GM19043 (cell line): ENCODE measurements at regions not wholly inside any gene's neighbourhood (a gene's known extent, or its start where the extent isn't known, plus 50 kb on each side); places are given as distances from the start of the nearest gene placed in this dataset.
"Not testable (repeated sequence)": the region's sequence is repeated elsewhere in the genome, so short reads cannot be mapped to it uniquely, and the experiment has no call there.

ENCODE experiments used
- ATAC-seq: cut with Tn5 transposase; IDR thresholded peaks from one replicate; pipeline ENCODE4 v1.9.1; 2021; ENCODE audit warnings: low read depth; ENCODE audit not compliant: unreplicated experiment

GRCh38 chr2:58436872-58437271 lies 195.7 kb upstream of the FANCL start:
- ATAC-seq: no peak

- ATAC-seq: no peak
Observed at GRCh38 chr2:58435246-58435645, 194.1 kb upstream of the FANCL start.

DNA sequence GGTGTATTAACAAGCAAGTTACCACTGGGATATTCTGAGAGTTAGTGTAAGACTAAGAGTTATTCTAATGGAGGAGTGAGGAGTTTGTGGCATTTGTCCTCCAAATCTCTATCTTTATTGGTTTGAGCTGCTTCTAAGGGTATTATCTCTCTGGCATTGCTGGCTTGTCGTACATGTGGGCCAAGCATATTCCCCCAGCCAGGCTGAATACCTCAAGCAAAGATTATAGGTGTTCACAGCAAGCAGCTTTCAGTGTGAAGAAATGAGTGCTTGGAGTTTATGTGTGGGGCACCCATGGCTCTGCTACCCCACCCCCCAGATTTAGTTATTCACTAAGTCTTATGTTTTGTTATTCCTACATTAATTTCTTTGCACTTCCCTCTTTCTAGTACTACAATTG lies 193.6 kb upstream of the FANCL start:
- no peak for ATAC-seq

DNA sequence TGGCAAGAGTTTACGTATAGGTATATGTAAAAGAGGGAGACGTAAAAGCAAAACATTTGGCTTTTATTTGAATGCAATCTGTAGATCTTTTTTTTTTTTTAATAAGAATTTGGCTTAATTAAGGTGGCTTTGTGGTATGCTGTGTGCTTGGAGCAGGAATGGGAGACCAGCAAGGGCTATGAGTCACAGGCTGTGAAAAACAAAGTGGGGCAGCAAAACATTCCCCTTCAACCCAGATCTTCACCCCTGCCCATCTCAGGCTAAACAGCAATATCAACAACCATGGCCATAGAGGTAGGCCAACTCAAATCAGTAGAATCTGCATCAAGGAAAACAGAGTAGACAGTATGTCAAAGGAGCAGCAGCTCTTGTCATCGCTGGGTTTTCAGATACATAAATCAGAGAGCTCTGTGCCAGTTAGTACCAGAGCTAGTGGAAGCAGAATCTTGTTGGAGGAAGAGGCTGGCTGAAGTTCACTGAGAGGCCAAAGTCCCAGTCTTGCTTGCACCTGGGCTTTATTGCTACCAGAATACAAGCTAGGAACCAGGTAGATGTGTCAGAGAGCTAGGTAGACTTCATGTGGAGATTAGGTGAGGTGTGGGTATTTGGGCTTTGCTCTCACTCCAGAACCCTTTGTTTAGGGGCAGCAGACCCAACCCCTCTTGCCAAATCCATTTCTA lies 191.5 kb upstream of the FANCL start:
- ATAC-seq: no peak

DNA sequence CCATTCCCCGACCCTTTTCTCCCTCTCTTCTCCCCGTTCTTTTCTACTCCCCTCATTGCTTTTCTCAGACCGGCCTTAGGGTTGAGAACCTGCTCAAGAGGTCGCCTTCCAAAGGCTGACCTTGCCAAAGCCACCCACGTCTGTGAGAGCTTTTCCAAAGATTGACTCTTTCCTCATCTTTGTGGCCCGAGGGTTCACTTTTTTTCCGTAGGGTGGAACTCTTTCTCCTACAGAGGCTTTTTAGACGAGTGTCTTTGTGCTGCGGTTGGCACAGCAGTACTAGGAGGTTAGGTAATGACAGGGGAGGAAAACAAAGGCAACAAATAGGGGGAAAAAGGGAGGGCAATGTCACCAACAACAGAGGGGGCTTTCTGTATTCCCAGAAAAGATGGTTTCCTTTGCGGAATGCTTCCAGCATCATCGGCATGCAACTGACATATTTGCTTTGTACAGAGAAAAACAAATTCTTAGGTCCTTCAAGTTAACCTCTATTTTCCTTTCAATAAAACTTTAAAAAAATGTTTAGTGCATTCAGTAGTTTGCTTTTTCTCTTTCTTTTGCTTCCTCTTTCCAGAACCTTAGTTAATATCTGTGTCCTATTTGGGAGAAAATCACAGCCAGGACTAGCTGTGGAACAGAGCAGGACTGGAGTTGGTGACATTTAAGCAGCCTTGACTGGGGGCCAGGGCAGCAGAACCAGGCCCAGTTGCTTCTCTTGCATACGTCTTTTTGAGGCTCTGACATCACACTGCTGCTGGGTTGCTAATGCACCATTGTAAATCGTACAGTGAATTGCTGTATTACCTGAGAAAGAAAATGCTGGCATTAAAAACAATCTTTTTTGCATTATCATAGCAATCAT lies 188.1 kb upstream of the FANCL start:
- no peak for ATAC-seq

DNA sequence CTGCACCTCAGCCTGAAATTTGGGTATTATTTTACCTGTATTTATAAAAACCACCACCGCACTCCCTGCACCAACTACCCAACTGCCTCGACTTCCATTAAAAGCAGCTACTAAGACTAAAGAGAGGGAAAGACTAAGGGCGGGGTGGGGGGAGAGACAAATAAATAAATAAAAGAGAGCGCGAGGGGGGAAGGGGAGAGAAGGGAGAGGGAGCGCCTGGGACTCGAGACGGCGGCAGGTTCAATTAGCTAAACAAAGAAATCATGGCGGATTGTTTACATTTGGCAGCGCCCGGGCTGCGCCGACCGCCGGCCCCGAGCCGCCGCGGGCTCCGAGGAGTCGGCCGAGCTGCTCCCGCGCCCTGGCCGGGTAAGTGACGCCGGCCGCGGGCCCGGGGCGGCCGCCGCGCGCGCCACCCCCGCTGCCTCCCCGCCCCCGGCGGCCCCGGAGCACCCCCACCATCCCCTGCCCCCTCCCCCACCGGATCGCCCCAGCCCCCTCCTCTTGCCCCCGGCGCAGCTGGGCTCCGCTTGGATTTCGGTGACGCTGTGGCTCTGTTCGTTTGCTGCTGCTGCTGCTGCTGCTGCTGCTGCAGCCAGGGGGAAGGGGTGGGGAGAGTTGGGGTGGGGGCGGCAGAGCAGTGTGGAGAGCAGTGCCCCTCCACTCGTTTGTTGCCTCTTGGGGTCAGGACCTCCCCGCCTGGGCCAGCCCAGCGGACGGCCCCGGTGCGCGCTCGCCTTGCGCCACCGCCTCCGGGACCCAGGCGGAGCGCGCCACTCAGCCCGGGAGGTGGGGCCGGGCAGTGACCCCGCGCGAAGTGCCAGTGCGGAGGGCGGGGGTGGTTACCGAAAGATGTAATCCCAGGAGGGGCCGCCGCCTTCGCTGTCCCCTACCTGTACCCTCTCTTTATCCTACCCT lies 187.2 kb upstream of the FANCL start:
- ATAC-seq: no peak

DNA sequence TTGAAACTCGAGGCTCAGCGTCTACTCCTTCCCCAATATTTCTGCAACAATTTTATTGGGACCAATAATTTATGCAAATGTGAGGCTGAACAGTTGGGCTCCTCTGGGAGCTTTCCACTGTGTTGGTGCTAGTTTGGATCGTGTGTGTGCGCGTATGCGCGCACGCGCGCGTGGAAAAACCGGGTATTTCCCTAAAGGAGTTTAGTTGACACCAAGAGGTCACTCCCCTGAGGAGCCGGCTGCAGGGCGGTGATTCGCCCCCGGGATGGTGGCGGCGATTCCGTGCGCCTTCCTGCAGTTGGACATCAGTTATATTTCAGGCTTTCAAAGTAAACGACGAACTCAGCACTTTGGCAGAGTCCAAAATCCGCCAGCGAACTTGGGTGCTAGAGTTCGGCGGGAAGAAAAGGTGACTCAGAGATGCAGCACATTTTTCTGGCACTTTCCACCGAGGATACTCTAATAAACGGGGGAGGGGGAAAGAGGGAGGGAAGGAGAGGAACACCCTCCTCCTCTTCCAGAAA lies 186.5 kb upstream of the FANCL start:
- no peak for ATAC-seq

DNA sequence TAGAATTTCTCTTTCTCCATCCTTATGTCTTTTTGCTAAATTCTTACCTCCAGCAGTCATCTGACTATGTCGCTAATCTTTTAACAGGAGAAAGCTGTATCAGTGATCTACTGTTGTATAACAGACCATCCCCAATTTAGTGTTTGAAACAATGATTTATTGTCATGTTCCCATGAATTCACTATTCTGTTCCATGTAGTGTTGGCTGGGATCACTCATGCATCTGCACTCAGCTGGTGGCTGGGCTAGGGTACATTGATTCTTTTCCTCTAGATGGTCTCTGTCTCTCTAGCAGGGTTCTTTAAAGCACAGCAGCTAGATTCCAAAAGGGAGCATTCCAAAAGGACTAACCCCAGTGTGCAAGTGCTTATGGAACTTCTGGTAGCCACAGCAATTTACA lies 184.2 kb upstream of the FANCL start:
- ATAC-seq: no peak

DNA sequence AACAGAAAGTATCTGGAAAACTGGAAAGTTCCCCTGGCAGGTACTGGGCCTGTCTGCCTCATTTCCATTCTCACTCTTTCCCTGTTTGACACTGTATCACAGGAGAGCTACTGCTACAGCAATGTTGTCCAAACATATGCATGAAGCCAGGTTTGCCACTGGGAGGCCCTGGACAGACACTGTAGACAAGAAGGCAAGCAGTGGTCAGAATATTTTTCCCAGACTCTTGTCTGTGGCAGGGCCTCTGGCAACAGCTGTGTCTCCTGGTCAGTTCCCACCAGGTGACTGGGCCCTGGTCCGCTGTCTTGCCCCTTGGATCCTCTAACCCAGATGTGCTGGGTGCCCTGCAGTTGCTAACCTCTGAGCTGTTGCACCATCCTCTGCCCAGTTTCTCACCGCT lies 178.9 kb upstream of the FANCL start:
- ATAC-seq: no peak

GRCh38 chr2:58416696-58417095 lies 175.6 kb upstream of the FANCL start:
- ATAC-seq: no peak

DNA sequence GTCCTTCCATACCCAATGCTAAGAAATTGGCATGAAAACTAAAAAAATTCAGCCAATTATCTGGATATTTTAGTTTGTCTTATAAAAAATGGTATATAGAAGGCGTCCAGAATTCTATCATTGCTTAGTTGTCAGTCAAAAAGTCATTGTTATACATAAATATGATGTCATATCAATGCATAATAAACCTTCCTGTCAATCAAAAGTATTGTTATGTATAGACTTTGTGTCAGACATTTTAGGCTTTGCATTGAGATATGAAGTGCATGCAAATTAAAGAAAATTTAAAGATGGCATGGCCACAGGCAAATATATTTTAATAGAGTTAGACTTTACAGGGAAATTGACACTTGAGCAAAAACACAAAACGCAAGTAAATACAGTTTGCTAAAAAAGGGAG lies 173.4 kb upstream of the FANCL start:
- no peak for ATAC-seq

- no peak for ATAC-seq
Observed at GRCh38 chr2:58410549-58410948, 169.4 kb upstream of the FANCL start.

GRCh38 chr2:58407487-58407886 lies 166.4 kb upstream of the FANCL start:
- no peak for ATAC-seq

GRCh38 chr2:58405341-58405740 lies 164.2 kb upstream of the FANCL start:
- ATAC-seq: no peak

DNA sequence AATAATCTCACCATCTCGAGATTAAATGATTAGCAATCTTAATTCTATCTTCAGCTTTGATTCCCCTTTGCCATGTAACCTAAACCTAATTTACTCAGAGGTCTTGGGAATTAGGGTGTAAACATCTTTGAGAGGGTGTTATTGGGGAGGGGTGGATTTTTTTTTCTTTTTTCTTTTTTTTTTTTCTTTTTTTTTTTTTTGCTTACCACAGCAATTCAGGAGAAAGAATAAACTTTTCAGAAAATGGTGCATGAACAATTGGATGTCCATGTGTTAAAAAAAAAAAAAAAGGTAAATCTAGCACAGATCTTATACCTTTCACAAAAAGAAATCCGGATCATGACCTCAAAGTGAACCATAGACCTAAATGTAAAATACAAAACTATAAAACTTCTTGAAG lies 160.8 kb upstream of the FANCL start:
- no peak for ATAC-seq

GRCh38 chr2:58398406-58398805 lies 157.3 kb upstream of the FANCL start:
- ATAC-seq: no peak

- no peak for ATAC-seq
Observed at GRCh38 chr2:58387701-58388100, 146.6 kb upstream of the FANCL start.

DNA sequence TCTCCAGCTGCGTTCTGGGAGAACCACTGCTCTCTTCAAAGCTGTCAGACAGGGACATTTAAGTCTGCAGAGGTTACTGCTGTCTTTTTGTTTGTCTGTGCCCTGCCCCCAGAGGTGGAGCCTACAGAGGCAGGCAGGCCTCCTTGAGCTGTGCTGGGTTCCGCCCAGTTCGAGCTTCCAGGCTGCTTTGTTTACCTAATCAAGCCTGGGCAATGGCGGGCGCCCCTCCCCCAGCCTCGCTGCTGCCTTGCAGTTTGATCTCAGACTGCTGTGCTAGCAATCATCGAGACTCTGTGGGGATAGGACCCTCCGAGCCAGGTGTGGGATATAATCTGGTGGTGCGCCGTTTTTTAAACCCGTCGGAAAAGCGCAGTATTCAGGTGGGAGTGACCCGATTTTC lies 145.8 kb upstream of the FANCL start:
- ATAC-seq: not testable (repeated sequence)

DNA sequence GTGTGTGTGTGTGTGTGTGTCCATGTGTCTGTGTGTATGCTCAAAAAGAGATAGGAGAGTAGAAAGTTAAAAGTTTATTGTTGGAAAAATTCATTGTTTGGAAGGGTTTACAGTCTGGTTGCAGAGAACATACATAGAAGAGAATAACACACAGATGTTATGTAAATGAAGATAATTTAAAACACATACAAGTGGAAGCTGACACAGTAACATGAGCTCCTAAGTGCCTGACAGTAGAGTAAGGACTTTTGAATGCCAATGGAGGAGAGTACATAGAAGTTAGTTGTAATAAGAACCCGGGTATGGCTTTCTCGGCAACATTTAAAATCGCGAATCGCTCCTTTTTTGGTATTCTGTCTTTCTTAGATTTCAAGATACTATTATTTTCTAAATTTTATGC lies 137.0 kb upstream of the FANCL start:
- no peak for ATAC-seq

GRCh38 chr2:58377181-58377580 lies 136.1 kb upstream of the FANCL start:
- no peak for ATAC-seq

- no peak for ATAC-seq
Observed at GRCh38 chr2:58376592-58376991, 135.5 kb upstream of the FANCL start.
